Lung microvascular endothelial cell (primary cell): ENCODE measurements at regions not wholly inside any gene's neighbourhood (a gene's known extent, or its start where the extent isn't known, plus 50 kb on each side); places are given as distances from the start of the nearest gene placed in this dataset.

Experiments used
- DNase-seq, 2 donors: peaks; one replicate each; pipeline versions ENCODE4 v3.0.0 to v3.0.0-alpha.2; 2010; ENCODE audit warnings: low read depth in 2 of 2

DNA sequence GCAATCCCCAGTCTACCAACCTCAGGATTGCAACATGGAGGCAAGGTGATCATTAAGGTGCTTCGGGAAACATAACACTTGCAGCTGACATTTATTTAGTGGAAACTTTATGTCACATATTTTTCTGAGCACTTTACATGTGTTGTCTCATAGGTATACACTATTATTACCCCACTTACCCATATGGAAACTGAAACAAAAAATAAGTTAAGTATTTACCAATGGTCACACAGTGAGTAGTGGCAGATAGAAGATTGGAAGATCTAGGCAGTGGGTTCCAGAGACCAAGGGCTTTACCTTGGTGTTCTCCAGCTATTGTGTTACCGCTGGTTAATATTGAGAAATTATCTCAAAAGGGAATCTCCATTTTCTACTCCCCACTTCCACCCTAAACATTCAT is 1279.1 kb upstream of the SORCS1 start:
- DNase-seq = no peak

GRCh38 chr10:108439397-108439796 is 1274.9 kb upstream of the SORCS1 start:
- no peak for DNase-seq

- DNase-seq = peak in 1 of 2 donors; percentile 3
Measured at GRCh38 chr10:108436096-108436495, 1271.6 kb upstream of the SORCS1 start.

DNA sequence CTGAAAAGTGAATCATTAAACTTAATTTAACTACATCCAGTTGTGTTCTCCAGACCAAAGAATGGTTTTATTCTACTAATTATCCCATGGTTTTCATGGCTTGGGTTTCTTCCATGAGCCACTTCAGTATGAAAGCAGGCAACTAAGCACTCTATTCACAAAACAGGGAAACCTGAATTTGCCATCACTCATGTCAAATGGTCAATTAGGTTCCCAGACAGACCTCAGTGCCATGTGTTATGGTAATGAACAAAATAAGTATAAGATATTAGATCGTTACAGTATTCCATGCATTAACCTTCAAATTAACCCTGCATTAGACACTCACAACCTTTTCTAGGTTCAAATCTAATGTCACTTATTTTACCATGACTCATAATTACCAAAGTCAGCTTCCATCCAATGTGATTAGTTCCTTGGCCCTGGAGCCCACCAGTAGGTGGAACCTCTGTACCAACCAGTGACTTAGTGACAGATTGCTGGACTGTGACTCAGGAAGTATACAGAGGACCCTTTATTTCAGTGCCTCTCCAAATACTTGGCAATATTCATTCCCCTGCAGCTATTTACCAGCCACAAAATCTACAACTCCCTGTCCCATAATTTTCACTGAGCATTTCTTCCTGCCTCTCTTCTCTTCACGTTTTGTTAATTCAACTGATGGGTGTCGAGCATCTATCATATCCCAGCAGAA is 1270.2 kb upstream of the SORCS1 start:
- peak in 1 of 2 donors; percentile 5 for DNase-seq

GRCh38 chr10:108427146-108427545 is 1262.6 kb upstream of the SORCS1 start:
- DNase-seq = peak in 1 of 2 donors; percentile 48

- no peak for DNase-seq
Measured at GRCh38 chr10:108425283-108425964, 1260.9 kb upstream of the SORCS1 start.

DNA sequence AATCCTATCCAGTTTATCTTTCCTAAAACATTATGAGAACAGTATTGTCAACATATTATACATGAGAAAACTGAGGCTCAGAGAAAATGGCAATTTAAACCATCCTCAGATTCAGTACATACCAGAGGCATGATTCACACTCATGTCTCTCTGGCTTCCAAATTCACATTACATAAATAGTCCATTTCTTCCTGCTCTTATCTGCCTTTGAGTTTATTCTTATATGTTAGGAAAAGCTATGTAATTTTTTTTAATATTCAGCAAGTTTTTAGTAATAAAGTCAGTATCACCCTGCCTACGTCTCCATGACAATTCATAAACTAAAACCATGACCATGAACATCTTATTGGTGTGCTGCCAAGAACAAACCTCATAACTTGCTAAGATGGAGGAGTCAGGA is 1260.2 kb upstream of the SORCS1 start:
- peak in 1 of 2 donors; percentile 4 for DNase-seq

- no peak for DNase-seq
Measured at GRCh38 chr10:108422286-108422685, 1257.8 kb upstream of the SORCS1 start.

- DNase-seq = peak; percentile 12 to 55
Measured at GRCh38 chr10:108421266-108421665, 1256.8 kb upstream of the SORCS1 start.

- no peak for DNase-seq
Measured at GRCh38 chr10:108413954-108414353, 1249.4 kb upstream of the SORCS1 start.

DNA sequence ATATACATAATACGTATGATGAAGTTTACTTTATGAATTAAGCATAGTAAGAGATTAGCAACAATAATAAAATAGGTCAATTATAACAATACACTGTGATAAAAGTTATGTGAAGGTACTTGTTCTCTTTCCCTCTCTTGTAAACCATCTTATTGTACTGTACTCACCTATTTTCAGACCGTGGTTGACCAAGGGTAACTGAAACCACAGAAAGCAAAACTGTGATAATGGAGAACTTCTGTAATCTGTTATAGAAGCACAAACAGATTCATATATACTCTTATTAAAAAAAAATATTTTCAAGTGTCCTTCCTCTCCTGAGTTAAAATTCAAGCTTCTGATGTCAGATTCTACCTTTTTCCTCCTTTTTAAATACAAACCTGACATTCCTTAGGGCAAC is 1247.8 kb upstream of the SORCS1 start:
- no peak for DNase-seq

GRCh38 chr10:108411894-108412293 is 1247.4 kb upstream of the SORCS1 start:
- DNase-seq = no peak

- no peak for DNase-seq
Measured at GRCh38 chr10:108411206-108411605, 1246.7 kb upstream of the SORCS1 start.

GRCh38 chr10:108410236-108410635 is 1245.7 kb upstream of the SORCS1 start:
- no peak for DNase-seq

- DNase-seq = no peak
Measured at GRCh38 chr10:108409306-108409705, 1244.8 kb upstream of the SORCS1 start.

DNA sequence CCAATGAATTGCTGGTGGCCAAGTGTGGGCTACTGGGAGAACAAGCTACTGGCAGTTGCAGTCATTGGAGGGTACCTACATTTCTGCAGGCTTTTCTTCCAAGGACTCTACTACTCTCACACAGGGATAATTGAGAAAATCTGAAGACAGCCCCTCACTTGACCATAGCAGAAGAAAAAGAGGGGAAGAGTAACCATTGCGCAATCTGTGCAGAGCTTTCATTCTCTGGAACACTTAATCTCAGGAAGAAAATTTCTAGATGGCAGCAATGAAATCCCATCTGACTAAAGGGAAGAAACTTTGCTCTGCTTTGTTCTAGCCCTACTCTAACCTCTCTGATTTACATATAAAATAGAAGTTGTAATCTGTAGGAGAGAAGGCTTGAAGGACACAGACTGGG is 1239.6 kb upstream of the SORCS1 start:
- no peak for DNase-seq

DNA sequence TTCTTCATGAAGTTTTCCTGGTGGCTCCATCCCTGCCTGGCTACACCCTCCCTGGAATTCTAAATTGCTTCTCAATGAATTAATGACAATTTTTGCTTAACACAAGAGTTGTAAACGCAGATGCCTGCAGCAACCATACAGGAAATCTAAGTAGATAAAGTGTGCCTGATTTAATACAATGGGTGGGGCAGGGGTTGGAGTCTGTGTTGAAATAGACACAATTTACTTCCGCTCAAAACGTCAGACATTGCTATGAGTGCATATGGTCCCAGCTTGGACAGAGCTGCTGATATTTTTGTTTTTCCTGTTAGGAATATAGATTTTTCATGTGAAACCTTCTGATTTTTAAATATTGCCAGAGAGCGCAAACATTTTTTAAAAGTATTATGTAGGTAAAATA is 1235.0 kb upstream of the SORCS1 start:
- DNase-seq = no peak

- DNase-seq = no peak
Measured at GRCh38 chr10:108393089-108393488, 1228.6 kb upstream of the SORCS1 start.

GRCh38 chr10:108392286-108392685 is 1227.8 kb upstream of the SORCS1 start:
- DNase-seq = no peak

GRCh38 chr10:108388706-108389105 is 1224.2 kb upstream of the SORCS1 start:
- DNase-seq = no peak

DNA sequence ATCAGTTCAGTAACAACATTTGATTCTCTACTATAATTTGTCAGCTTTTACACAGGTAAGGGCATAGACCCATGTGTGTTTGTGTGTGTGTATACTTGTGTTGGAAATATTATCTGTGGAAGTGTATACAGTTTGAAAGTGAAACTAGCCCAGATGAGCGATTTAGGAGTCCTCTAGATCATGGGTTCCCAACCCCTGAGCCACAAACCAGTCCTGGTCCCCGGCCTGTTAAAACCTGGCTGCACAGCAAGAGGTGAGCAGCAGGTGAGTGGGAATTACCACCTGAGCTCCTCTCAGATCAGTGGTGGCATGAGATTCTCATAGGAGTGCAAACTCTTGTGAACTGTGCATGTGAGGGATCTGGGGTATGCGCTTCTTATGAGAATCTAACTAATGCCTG is 1221.5 kb upstream of the SORCS1 start:
- DNase-seq = peak in 1 of 2 donors; percentile 30

GRCh38 chr10:108384378-108384777 is 1219.9 kb upstream of the SORCS1 start:
- DNase-seq = no peak

GRCh38 chr10:108378779-108379178 is 1214.3 kb upstream of the SORCS1 start:
- DNase-seq = no peak
